ENCODE measurements at regions not wholly inside any gene's neighbourhood (a gene's known extent, or its start where the extent isn't known, plus 50 kb on each side); places are given as distances from the start of the nearest gene placed in this dataset.

- TF ChIP-seq CTCF (IDR thresholded peaks at IDR 0.05) (no peak), POLR2A (IDR thresholded peaks at IDR 0.05) (no peak)
Measured at GRCh38 chr18:40708726-40709125, 1246.3 kb upstream of the PIK3C3 start.
